Ectodermal cell (in vitro differentiated cells): ENCODE measurements at regions not wholly inside any gene's neighbourhood (a gene's known extent, or its start where the extent isn't known, plus 50 kb on each side); places are given as distances from the start of the nearest gene placed in this dataset.
"Not testable (repeated sequence)": the region's sequence is repeated elsewhere in the genome, so short reads cannot be mapped to it uniquely, and the experiment has no call there.

ENCODE experiments used
- H3K27ac ChIP-seq: 2 replicates; pipeline ENCODE4 v1.7.0; 2013; ENCODE audit warnings: mild to moderate bottlenecking, low read depth, low read length; ENCODE audit not compliant: insufficient read depth, poor library complexity, severe bottlenecking
- H3K27me3 ChIP-seq: 2 replicates; pipeline ENCODE4 v1.7.0; 2013; ENCODE audit warnings: mild to moderate bottlenecking, low read length; ENCODE audit not compliant: insufficient read depth, control insufficient read depth, poor library complexity, severe bottlenecking
- H3K36me3 ChIP-seq: one replicate; pipeline ENCODE4 v1.7.0; 2013; ENCODE audit warnings: low read length; ENCODE audit not compliant: control insufficient read depth, insufficient read depth
- H3K4me1 ChIP-seq: one replicate; pipeline ENCODE4 v1.7.0; 2013; ENCODE audit warnings: low read length; ENCODE audit not compliant: control insufficient read depth, insufficient read depth
- H3K4me3 ChIP-seq: 2 replicates; pipeline ENCODE4 v1.7.0; 2013; ENCODE audit warnings: low read depth, low read length, control low read depth; ENCODE audit not compliant: insufficient read depth
- H3K9me3 ChIP-seq: 2 replicates; pipeline ENCODE4 v1.7.0; 2013; ENCODE audit warnings: mild to moderate bottlenecking, low read length, moderate library complexity; ENCODE audit not compliant: control insufficient read depth
- WGBS, 2 experiments: methylation state at CpG; one replicate each; pipeline ENCODE4 v1.1.7; 2013; ENCODE audit warnings: missing lambda C conversion rate in 2 of 2; 5-methylcytosine and 5-hydroxymethylcytosine counted together

- H3K4me1 ChIP-seq = peaks cover 26% of the 10 kb centered on the region
- WGBS, 2 experiments = 73 to 82% methylated on average over 3 to 4 of the region's 4 CpGs
- H3K4me3 ChIP-seq = no peak overlapping the region
- H3K27ac ChIP-seq = peak overlapping the region; percentile 82
- no peaks in the 10 kb centered on the region for H3K27me3 ChIP-seq
- no peaks in the 10 kb centered on the region for H3K9me3 ChIP-seq
- H3K36me3 ChIP-seq = no peaks in the 10 kb centered on the region
These were observed 54.7 kb downstream of the ASCL1 start for GRCh38 chr12:103011974-103012763.

DNA sequence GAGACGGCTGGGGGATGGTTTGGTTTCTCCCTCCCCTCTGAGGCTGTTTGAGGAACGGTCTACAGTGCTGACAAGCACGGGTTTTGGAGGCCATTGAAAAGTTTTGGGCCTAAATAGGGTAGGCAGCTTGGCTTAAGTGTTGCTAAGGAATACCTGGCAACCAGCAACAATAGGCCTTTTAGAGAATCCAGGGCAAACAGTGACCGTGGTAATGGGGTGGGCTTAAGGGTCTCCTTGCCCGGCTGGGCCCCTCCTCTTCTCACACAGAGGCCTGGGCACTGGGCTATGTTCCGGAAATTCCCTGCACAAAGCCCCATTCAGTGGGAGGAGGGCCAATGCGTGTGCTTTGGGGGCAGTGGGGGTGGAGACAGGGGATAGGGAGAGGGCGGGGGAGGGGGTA lies 55.4 kb downstream of the ASCL1 start:
- Histone ChIP-seq H3K9me3 (no peaks in the 10 kb centered on the region), H3K4me3 (no peak overlapping the region), H3K4me1 (peaks cover 26% of the 10 kb centered on the region), H3K27me3 (no peaks in the 10 kb centered on the region), H3K36me3 (no peaks in the 10 kb centered on the region), H3K27ac (peak overlapping the region; percentile 82)
- 5 to 8% methylated on average over 5 to 8 of the region's 8 CpGs for WGBS, 2 experiments

GRCh38 chr12:103013741-103014300 lies 56.3 kb downstream of the ASCL1 start:
- Histone ChIP-seq H3K27ac (no peak overlapping the region), H3K9me3 (no peaks in the 10 kb centered on the region), H3K4me1 (peaks cover 26% of the 10 kb centered on the region), H3K27me3 (no peaks in the 10 kb centered on the region), H3K36me3 (no peaks in the 10 kb centered on the region), H3K4me3 (no peak overlapping the region)
- WGBS, 2 experiments = 79 to 83% methylated on average over 8 to 9 of the region's 9 CpGs

- H3K27me3 ChIP-seq = no peaks in the 10 kb centered on the region
- no peaks in the 10 kb centered on the region for H3K9me3 ChIP-seq
- H3K27ac ChIP-seq = no peak overlapping the region
- H3K36me3 ChIP-seq = no peaks in the 10 kb centered on the region
- peaks cover 26% of the 10 kb centered on the region for H3K4me1 ChIP-seq
- no peak overlapping the region for H3K4me3 ChIP-seq
These were observed 58.9 kb downstream of the ASCL1 start for GRCh38 chr12:103016381-103016780.

DNA sequence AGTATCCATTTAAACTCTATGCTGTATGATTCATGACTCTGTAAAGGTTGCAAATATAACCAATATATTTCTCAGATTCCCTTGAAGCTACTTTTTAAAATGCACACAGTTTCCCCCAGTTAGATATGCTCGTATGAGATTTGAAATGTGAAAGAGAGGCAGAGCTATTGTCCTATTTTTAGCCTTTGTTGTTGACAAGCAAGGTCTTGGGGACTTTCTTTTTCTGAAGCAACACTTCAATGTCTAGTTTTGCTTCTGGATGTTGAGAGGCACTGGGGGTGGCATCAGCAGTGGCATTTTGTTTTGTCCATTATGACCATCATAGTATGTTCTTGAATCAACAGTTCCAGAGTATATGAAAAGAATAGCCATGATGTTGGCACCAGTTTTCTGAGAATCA lies 63.4 kb downstream of the ASCL1 start:
- no peaks in the 10 kb centered on the region for H3K4me1 ChIP-seq
- H3K36me3 ChIP-seq = no peaks in the 10 kb centered on the region
- WGBS, 2 experiments = 75 to 90% methylated on average over 1 of the region's 1 CpG
- no peaks in the 10 kb centered on the region for H3K27me3 ChIP-seq
- no peak overlapping the region for H3K4me3 ChIP-seq
- H3K27ac ChIP-seq = no peak overlapping the region
- H3K9me3 ChIP-seq = no peaks in the 10 kb centered on the region

- Histone ChIP-seq H3K27ac (no peak overlapping the region), H3K4me3 (no peak overlapping the region), H3K36me3 (no peaks in the 10 kb centered on the region), H3K27me3 (no peaks in the 10 kb centered on the region), H3K4me1 (no peaks in the 10 kb centered on the region), H3K9me3 (no peaks in the 10 kb centered on the region)
- WGBS, 2 experiments = 73 to 87% methylated on average over 2 to 3 of the region's 3 CpGs
These were observed 64.2 kb downstream of the ASCL1 start for GRCh38 chr12:103021538-103022218.

- no peak overlapping the region for H3K4me3 ChIP-seq
- WGBS, 2 experiments = 95 to 100% methylated on average over 1 of the region's 1 CpG
- no peaks in the 10 kb centered on the region for H3K4me1 ChIP-seq
- no peaks in the 10 kb centered on the region for H3K36me3 ChIP-seq
- H3K27ac ChIP-seq = no peak overlapping the region
- H3K9me3 ChIP-seq = no peaks in the 10 kb centered on the region
- H3K27me3 ChIP-seq = no peaks in the 10 kb centered on the region
These were observed 67.2 kb downstream of the ASCL1 start for GRCh38 chr12:103024650-103025049.

DNA sequence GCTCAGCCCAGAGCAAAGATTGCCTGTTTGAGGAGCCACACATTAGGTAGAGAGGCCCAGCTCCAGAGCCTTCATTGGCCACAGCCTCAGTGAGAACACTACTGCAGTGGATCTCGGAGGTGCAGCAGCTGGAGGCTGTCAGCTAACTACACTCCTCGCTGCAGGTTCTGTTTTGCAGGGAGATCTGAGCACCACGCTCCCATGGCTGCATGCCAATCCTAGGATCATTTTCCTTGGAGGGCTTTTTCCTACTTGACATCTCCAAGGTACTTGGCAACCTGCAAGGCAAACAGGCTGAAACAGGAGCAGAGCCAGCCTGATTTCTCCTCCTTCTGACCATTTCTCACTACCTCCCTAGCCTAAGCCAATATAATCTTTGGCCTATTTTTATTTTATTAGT lies 69.2 kb downstream of the ASCL1 start:
- H3K4me1 ChIP-seq, H3K36me3 ChIP-seq, H3K4me3 ChIP-seq, H3K27me3 ChIP-seq, H3K27ac ChIP-seq, H3K9me3 ChIP-seq: not testable (repeated sequence)
- 82 to 87% methylated on average over 3 of the region's 3 CpGs for WGBS, 2 experiments

DNA sequence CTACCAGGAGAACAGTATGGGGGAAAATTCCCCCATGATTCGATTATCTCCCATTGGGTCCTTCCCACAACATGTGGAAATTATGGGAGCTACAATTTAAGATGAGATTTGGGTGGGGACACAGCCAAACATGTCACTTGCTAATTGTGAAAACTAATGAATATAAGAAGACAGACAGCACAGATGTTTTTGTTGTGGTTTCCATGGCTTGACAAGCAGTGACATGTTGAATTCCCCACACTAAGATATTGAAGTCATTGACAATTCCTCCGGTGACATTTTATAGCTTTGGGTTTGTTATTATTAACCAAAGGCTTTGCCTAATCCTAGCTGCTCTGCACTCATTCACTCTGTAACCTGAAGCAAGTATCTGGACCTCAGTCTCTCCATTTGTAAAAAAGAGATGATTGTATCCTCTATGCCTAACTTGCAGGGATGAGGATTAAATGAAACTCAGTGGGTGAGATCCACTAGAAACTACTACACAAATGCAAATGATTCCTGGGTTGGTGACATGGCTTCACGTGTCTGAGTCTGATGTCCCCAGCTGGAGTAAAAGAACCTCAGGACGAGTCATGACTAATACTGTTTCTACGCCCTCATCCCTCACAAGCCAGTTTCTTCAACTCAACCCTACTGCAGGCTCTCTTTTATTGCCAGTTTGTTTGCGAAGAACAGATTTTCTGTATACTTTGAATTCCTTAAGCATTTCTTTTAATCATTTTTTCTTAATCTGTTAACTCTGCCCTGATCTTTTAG lies 71.6 kb downstream of the ASCL1 start:
- 70 to 71% methylated on average over 5 to 6 of the region's 6 CpGs for WGBS, 2 experiments
- no peak overlapping the region for H3K4me3 ChIP-seq
- H3K27ac ChIP-seq = no peak overlapping the region
- H3K36me3 ChIP-seq = no peaks in the 10 kb centered on the region
- H3K4me1 ChIP-seq = no peaks in the 10 kb centered on the region
- H3K27me3 ChIP-seq = no peaks in the 10 kb centered on the region
- peaks cover 2% of the 10 kb centered on the region for H3K9me3 ChIP-seq
